ENCODE measurements at regions not wholly inside any gene's neighbourhood (a gene's known extent, or its start where the extent isn't known, plus 50 kb on each side); places are given as distances from the start of the nearest gene placed in this dataset.

DNA sequence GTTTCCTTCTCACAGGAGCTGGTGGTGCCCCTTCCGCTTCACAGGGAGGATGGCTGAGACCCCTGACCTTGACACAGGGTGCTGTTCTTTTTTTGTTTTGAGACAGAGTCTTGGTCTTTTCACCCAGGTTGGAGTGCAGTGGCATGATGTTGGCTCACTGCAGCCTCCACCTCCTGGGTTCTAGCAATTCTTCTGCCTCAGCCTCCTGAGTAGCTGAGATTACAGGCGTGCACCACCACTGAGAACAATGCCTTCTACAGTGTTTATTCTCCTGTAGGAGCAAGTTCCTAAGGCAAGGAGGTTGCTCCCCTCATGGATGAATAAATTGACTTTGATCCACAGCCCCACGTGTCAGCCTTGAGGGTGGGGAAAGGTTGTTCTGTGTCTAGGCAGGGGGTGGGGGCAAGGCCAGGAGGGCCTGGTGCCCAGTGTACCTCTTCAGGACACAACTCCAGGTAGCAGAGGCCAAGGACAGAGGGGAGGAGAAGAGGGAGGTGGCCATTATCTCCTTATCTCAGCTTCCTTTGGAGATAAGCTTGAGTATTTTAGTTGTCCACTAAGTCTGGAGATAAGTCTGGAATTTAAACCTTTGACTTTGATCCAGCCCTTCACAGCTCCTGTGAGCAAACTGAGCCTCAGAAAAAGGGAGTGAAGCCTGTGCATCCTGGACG is 159.4 kb downstream of the SEC14L1 start:
- Mint-ChIP-seq H3K9me3 (no peaks in the 10 kb centered on the region), H3K27ac (no peak overlapping the region), H3K36me3 (ENCODE audit: low read depth) (no peaks in the 10 kb centered on the region), H3K27me3 (no peaks in the 10 kb centered on the region), H3K4me3 (no peak overlapping the region), H3K4me1 (ENCODE audit: low read depth) (no peaks in the 10 kb centered on the region)
- TF ChIP-seq, protein P1, sequence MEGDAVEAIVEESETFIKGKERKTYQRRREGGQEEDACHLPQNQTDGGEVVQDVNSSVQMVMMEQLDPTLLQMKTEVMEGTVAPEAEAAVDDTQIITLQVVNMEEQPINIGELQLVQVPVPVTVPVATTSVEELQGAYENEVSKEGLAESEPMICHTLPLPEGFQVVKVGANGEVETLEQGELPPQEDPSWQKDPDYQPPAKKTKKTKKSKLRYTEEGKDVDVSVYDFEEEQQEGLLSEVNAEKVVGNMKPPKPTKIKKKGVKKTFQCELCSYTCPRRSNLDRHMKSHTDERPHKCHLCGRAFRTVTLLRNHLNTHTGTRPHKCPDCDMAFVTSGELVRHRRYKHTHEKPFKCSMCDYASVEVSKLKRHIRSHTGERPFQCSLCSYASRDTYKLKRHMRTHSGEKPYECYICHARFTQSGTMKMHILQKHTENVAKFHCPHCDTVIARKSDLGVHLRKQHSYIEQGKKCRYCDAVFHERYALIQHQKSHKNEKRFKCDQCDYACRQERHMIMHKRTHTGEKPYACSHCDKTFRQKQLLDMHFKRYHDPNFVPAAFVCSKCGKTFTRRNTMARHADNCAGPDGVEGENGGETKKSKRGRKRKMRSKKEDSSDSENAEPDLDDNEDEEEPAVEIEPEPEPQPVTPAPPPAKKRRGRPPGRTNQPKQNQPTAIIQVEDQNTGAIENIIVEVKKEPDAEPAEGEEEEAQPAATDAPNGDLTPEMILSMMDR (IDR thresholded peaks at IDR 0.05) = no peak
- Histone ChIP-seq H3K36me3 (ENCODE audit: insufficient read depth, low read length) (no peaks in the 10 kb centered on the region), H3K27ac (ENCODE audit: low read depth in 1 of 2, low read length in 2 of 2) (no peak overlapping the region), H3K4me1 (ENCODE audit: insufficient read depth, low read length) (no peaks in the 10 kb centered on the region), H3K27me3 (ENCODE audit: control insufficient read depth in 1 of 2, insufficient read depth in 2 of 2, low read length in 2 of 2) (no peaks in the 10 kb centered on the region), H3K9me3 (ENCODE audit: control insufficient read depth in 1 of 2, insufficient read depth in 1 of 2, low read length in 2 of 2) (no peaks in the 10 kb centered on the region), H3K4me3 (ENCODE audit: low read length) (no peak overlapping the region)
- no peak for ATAC-seq (ENCODE audit: poor library complexity)
- CTCF ChIA-PET = no interaction called here
- DNase-seq = no peak
- intact Hi-C loops (cut with DNase I, micrococcal nuclease) = no loop called here
- POLR2A ChIA-PET = no interaction called here

GRCh38 chr17:77301694-77302266 is 161.0 kb downstream of the SEC14L1 start:
- TF ChIP-seq, protein P1 (IDR thresholded peaks at IDR 0.05) = no peak
- Mint-ChIP-seq H3K36me3 (ENCODE audit: low read depth) (no peaks in the 10 kb centered on the region), H3K4me3 (no peak overlapping the region), H3K27me3 (no peaks in the 10 kb centered on the region), H3K27ac (no peak overlapping the region), H3K4me1 (ENCODE audit: low read depth) (no peaks in the 10 kb centered on the region), H3K9me3 (no peaks in the 10 kb centered on the region)
- Histone ChIP-seq H3K4me3 (ENCODE audit: low read length) (no peak overlapping the region), H3K27ac (ENCODE audit: low read depth in 1 of 2, low read length in 2 of 2) (no peak overlapping the region), H3K27me3 (ENCODE audit: control insufficient read depth in 1 of 2, insufficient read depth in 2 of 2, low read length in 2 of 2) (no peaks in the 10 kb centered on the region), H3K9me3 (ENCODE audit: control insufficient read depth in 1 of 2, insufficient read depth in 1 of 2, low read length in 2 of 2) (no peaks in the 10 kb centered on the region), H3K36me3 (ENCODE audit: insufficient read depth, low read length) (no peaks in the 10 kb centered on the region), H3K4me1 (ENCODE audit: insufficient read depth, low read length) (no peaks in the 10 kb centered on the region)
- CTCF ChIA-PET = no interaction called here
- POLR2A ChIA-PET = no interaction called here
- ATAC-seq (ENCODE audit: poor library complexity) (no peak), DNase-seq (no peak)
- intact Hi-C loops (cut with DNase I, micrococcal nuclease) = no loop called here

DNA sequence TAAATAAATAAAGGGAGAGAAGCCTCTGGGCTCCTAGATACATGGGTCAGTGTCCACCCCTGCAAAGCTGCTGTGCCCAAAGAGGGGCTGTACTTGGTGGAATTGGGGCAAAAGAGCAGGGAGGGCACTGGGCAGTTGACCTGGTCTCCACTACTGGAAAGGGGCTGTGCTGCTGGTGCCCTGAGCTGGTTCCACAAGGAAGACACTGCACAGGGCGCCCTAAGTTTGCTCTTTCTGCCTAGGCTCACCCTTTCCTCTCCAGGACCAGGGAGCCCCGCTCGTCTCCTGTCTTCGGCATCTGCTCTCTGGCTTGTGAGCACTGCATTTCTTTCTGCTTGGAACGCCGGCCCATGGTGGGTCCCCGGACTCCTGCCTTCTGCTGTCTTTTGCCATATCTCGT is 161.9 kb downstream of the SEC14L1 start:
- no peak overlapping the region for H3K27ac Mint-ChIP-seq
- no peaks in the 10 kb centered on the region for H3K27me3 Mint-ChIP-seq
- no peaks in the 10 kb centered on the region for H3K4me1 Mint-ChIP-seq (ENCODE audit: low read depth)
- ChIA-PET CTCF (no interaction called here), POLR2A (no interaction called here)
- no peak overlapping the region for H3K27ac ChIP-seq (ENCODE audit: low read depth in 1 of 2, low read length in 2 of 2)
- no peaks in the 10 kb centered on the region for H3K9me3 ChIP-seq (ENCODE audit: control insufficient read depth in 1 of 2, insufficient read depth in 1 of 2, low read length in 2 of 2)
- no peaks in the 10 kb centered on the region for H3K4me1 ChIP-seq (ENCODE audit: insufficient read depth, low read length)
- H3K36me3 ChIP-seq (ENCODE audit: insufficient read depth, low read length) = no peaks in the 10 kb centered on the region
- no peaks in the 10 kb centered on the region for H3K36me3 Mint-ChIP-seq (ENCODE audit: low read depth)
- ATAC-seq (ENCODE audit: poor library complexity) (no peak), DNase-seq (no peak)
- H3K4me3 Mint-ChIP-seq = no peak overlapping the region
- intact Hi-C loops (cut with DNase I, micrococcal nuclease) = no loop called here
- no peaks in the 10 kb centered on the region for H3K27me3 ChIP-seq (ENCODE audit: control insufficient read depth in 1 of 2, insufficient read depth in 2 of 2, low read length in 2 of 2)
- H3K9me3 Mint-ChIP-seq = no peaks in the 10 kb centered on the region
- TF ChIP-seq, protein P1 (IDR thresholded peaks at IDR 0.05) = no peak
- no peak overlapping the region for H3K4me3 ChIP-seq (ENCODE audit: low read length)
